ENCODE measurements at regions not wholly inside any gene's neighbourhood (a gene's known extent, or its start where the extent isn't known, plus 50 kb on each side); places are given as distances from the start of the nearest gene placed in this dataset.

DNA sequence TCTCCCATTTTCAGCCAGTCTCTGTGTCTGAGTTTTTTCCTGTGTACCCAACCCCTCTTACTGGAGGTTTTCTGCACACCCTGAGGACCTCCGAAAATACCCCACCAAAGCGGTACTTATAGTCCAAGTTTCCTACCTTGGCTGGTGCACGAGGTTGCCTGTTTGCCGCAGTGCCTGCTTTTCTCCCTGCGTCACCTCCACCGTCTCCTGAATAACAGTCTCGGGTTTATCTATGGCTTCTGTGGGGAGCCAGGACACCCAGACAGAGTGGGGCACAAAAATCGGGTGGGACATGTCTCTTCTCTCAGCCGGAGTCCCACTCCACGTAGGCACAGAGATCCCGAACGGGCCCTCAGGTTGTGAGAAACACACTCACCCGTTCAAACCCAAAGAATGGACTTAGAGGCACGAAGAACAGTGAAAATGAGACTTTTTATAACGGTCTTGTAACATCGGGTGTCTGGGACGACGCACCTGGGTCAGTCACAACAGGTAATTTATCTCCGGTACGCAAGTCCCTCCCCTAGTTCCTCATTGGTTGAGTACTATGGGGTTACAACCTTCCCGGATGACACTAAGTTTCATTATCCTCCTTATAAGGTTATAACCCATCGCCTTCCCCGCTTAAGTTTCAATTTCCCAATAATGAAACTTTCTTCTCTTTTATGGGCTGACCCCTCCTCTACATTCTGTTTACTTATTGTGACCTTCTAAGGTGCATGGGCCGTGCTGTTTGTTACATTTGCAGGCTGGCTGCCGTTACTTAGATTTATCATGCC is 970.2 kb upstream of the COX7C start (continued):
- TF ChIP-seq, protein P1, sequence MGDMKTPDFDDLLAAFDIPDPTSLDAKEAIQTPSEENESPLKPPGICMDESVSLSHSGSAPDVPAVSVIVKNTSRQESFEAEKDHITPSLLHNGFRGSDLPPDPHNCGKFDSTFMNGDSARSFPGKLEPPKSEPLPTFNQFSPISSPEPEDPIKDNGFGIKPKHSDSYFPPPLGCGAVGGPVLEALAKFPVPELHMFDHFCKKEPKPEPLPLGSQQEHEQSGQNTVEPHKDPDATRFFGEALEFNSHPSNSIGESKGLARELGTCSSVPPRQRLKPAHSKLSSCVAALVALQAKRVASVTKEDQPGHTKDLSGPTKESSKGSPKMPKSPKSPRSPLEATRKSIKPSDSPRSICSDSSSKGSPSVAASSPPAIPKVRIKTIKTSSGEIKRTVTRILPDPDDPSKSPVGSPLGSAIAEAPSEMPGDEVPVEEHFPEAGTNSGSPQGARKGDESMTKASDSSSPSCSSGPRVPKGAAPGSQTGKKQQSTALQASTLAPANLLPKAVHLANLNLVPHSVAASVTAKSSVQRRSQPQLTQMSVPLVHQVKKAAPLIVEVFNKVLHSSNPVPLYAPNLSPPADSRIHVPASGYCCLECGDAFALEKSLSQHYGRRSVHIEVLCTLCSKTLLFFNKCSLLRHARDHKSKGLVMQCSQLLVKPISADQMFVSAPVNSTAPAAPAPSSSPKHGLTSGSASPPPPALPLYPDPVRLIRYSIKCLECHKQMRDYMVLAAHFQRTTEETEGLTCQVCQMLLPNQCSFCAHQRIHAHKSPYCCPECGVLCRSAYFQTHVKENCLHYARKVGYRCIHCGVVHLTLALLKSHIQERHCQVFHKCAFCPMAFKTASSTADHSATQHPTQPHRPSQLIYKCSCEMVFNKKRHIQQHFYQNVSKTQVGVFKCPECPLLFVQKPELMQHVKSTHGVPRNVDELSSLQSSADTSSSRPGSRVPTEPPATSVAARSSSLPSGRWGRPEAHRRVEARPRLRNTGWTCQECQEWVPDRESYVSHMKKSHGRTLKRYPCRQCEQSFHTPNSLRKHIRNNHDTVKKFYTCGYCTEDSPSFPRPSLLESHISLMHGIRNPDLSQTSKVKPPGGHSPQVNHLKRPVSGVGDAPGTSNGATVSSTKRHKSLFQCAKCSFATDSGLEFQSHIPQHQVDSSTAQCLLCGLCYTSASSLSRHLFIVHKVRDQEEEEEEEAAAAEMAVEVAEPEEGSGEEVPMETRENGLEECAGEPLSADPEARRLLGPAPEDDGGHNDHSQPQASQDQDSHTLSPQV (IDR thresholded peaks at IDR 0.05), result no peak
- peak; percentile 87 for TF ChIP-seq NFYB (IDR thresholded peaks at IDR 0.05; ENCODE audit: extremely low read depth, insufficient read length)
- TF ChIP-seq MTA2 (IDR thresholded peaks at IDR 0.05; ENCODE audit: low read depth), result no peak
- TF ChIP-seq ZNF766 (CRISPR knock-in tag; conservative IDR thresholded peaks at IDR 0.05), result no peak
- TF ChIP-seq CBX1 (IDR thresholded peaks at IDR 0.05; ENCODE audit: low read depth), result no peak
- no peak for TF ChIP-seq ILK (tag; IDR thresholded peaks at IDR 0.05; ENCODE audit: borderline replicate concordance, low read depth)
- no peak for TF ChIP-seq ZNF174 (CRISPR knock-in tag; IDR thresholded peaks at IDR 0.05)
- no peak for TF ChIP-seq NR2F6 (CRISPR knock-in tag; IDR thresholded peaks at IDR 0.05)
- TF ChIP-seq NR2C2 (CRISPR knock-in tag; IDR thresholded peaks at IDR 0.05), result no peak
- TF ChIP-seq NR2C2 (tag; IDR thresholded peaks at IDR 0.05), result peak; percentile 91
- TF ChIP-seq POLR2AphosphoS5 (IDR thresholded peaks at IDR 0.05; ENCODE audit: control insufficient read depth, insufficient read depth, low read depth, low read length), result peak; percentile 49; the same call in 1 of the 2 replicates
- TF ChIP-seq, protein P2, sequence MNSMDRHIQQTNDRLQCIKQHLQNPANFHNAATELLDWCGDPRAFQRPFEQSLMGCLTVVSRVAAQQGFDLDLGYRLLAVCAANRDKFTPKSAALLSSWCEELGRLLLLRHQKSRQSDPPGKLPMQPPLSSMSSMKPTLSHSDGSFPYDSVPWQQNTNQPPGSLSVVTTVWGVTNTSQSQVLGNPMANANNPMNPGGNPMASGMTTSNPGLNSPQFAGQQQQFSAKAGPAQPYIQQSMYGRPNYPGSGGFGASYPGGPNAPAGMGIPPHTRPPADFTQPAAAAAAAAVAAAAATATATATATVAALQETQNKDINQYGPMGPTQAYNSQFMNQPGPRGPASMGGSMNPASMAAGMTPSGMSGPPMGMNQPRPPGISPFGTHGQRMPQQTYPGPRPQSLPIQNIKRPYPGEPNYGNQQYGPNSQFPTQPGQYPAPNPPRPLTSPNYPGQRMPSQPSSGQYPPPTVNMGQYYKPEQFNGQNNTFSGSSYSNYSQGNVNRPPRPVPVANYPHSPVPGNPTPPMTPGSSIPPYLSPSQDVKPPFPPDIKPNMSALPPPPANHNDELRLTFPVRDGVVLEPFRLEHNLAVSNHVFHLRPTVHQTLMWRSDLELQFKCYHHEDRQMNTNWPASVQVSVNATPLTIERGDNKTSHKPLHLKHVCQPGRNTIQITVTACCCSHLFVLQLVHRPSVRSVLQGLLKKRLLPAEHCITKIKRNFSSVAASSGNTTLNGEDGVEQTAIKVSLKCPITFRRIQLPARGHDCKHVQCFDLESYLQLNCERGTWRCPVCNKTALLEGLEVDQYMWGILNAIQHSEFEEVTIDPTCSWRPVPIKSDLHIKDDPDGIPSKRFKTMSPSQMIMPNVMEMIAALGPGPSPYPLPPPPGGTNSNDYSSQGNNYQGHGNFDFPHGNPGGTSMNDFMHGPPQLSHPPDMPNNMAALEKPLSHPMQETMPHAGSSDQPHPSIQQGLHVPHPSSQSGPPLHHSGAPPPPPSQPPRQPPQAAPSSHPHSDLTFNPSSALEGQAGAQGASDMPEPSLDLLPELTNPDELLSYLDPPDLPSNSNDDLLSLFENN (IDR thresholded peaks at IDR 0.05; ENCODE audit: low read depth in 2 of 2, low read length in 2 of 2), result no peak
- no peak for TF ChIP-seq THRAP3 (IDR thresholded peaks at IDR 0.05; ENCODE audit: borderline replicate concordance)
- no peak for TF ChIP-seq ZNF436 (CRISPR knock-in tag; IDR thresholded peaks at IDR 0.05)
- TF ChIP-seq ZFX (CRISPR knock-in tag; IDR thresholded peaks at IDR 0.05), result peak; percentile 15; the same call in 1 of the 2 replicates
- no peak; the same call in none of the 2 replicates for TF ChIP-seq CREB1 (IDR thresholded peaks at IDR 0.05)
- TF ChIP-seq CREB1 (CRISPR knock-in tag; IDR thresholded peaks at IDR 0.05), result no peak
- TF ChIP-seq, protein P3, sequence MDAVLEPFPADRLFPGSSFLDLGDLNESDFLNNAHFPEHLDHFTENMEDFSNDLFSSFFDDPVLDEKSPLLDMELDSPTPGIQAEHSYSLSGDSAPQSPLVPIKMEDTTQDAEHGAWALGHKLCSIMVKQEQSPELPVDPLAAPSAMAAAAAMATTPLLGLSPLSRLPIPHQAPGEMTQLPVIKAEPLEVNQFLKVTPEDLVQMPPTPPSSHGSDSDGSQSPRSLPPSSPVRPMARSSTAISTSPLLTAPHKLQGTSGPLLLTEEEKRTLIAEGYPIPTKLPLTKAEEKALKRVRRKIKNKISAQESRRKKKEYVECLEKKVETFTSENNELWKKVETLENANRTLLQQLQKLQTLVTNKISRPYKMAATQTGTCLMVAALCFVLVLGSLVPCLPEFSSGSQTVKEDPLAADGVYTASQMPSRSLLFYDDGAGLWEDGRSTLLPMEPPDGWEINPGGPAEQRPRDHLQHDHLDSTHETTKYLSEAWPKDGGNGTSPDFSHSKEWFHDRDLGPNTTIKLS (IDR thresholded peaks at IDR 0.05; ENCODE audit: borderline replicate concordance, low read depth), result no peak
- no peak for TF ChIP-seq ESRRB (CRISPR knock-in tag; IDR thresholded peaks at IDR 0.05; ENCODE audit: borderline replicate concordance)
- peak; percentile 37; the same call in 1 of the 2 replicates for TF ChIP-seq BACH1 (tag; IDR thresholded peaks at IDR 0.05)
